ENCODE measurements at regions not wholly inside any gene's neighbourhood (a gene's known extent, or its start where the extent isn't known, plus 50 kb on each side); places are given as distances from the start of the nearest gene placed in this dataset.
A peak's percentile ranks its signal among the peaks of the same experiment; 100 is the strongest.

DNA sequence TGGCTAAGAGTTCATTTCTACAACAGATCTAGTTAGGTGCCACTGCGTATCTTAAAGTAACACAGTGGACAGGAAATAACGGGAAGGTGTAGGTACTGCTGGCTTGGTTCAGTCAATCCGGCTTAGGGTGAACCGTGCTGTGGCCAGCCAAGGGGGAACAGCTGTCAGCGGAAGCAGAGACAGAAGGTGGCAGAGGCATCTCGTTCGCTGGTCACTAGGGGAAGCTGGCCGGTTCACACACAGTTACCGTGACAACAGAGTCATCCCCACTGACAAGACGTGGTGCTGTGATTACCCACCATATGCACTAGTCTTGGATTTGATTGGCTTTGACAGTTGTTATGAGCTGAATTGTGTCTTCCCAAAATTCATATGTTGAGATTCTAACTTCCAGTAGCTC is 58.8 kb upstream of the HDAC4 start:
- no peaks in the 10 kb centered on the region for H3K36me3 Mint-ChIP-seq (ENCODE audit: low read depth)
- intact Hi-C loops (cut with micrococcal nuclease): no loop called here
- no peak overlapping the region for H3K4me3 Mint-ChIP-seq
- peak overlapping the region; percentile 5 for H3K27ac Mint-ChIP-seq
- H3K9me3 Mint-ChIP-seq: no peaks in the 10 kb centered on the region
- H3K27me3 Mint-ChIP-seq: peaks cover 24% of the 10 kb centered on the region
- H3K4me1 Mint-ChIP-seq (ENCODE audit: low read depth): peaks cover 29% of the 10 kb centered on the region

DNA sequence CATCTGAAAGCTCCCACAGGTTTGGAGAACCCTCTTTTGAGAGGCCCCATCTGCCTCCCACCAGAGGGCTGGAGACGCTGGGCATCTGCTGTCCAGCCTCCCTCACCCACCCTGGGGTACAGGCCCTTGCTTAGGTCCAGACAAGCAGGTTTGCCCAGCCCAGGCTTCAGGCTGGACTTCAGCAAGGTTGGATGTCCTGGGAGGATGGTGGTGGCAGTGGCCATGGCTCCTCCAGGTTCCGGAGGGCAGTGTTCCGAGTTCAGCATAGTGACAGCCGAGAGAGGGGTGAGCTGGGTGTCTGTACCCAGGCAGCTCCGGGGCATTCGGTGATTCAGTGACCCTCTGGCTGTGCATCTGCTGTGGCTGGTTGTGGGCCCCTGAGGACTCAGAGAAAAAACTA is 58.2 kb upstream of the HDAC4 start:
- Mint-ChIP-seq H3K36me3 (ENCODE audit: low read depth) (no peaks in the 10 kb centered on the region), H3K4me1 (ENCODE audit: low read depth) (peaks cover 23% of the 10 kb centered on the region), H3K9me3 (peaks cover 3% of the 10 kb centered on the region), H3K27ac (no peak overlapping the region), H3K27me3 (peaks cover 24% of the 10 kb centered on the region), H3K4me3 (no peak overlapping the region)
- intact Hi-C loops (cut with micrococcal nuclease): no loop called here

DNA sequence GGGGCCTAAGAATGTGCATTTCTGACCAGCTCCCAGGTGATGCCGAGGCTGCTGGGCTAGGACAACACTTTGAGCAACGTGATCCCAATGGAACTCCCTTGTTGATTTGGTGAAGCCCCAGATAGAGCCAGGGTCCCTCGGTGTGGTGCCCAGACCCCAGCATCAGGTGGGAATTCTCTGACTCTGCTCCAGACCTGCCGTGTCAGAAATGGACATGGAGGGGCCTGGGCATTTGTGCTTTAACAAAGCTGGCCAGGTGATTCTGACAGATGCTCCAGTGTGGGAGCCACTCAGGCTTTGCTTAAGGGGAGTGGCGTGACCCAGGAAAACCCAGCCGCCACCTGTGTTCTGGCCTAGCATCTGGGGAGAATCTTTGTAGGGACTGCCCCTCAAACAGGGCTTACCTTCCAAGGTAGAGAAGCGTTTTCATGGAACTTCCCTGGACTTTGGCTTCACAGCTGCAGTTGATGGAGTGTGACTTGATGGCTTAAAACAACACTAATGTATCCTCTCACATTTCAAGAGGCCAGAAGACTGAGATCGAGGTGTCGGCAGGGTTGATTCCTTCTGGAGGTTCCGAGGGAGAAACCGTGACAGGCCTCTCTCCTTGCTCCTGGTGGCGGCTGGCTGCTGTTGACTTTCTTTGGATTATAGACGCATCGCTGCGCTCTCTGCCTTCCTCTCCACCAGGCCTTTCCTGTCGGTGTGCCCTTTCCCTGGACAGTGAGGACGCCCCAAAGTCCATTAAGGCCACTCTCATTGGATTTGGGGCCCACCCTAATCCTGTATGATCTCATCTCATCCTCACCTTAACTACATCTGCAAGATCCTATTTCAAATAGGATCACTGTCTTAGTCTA is 57.0 kb upstream of the HDAC4 start:
- intact Hi-C loops (cut with micrococcal nuclease): no loop called here
- Mint-ChIP-seq H3K27ac (no peak overlapping the region), H3K27me3 (peaks cover 29% of the 10 kb centered on the region), H3K36me3 (ENCODE audit: low read depth) (no peaks in the 10 kb centered on the region), H3K4me3 (no peak overlapping the region), H3K9me3 (peaks cover 9% of the 10 kb centered on the region), H3K4me1 (ENCODE audit: low read depth) (peaks cover 11% of the 10 kb centered on the region)

GRCh38 chr2:239456940-239457339 is 56.1 kb upstream of the HDAC4 start:
- H3K27me3 Mint-ChIP-seq: peaks cover 29% of the 10 kb centered on the region

GRCh38 chr2:239455436-239456203 is 54.8 kb upstream of the HDAC4 start:
- H3K36me3 Mint-ChIP-seq (ENCODE audit: low read depth): no peaks in the 10 kb centered on the region
- peaks cover 33% of the 10 kb centered on the region for H3K27me3 Mint-ChIP-seq
- intact Hi-C loops (cut with micrococcal nuclease): no loop called here
- H3K4me1 Mint-ChIP-seq (ENCODE audit: low read depth): peaks cover 9% of the 10 kb centered on the region
- H3K27ac Mint-ChIP-seq: no peak overlapping the region
- no peak overlapping the region for H3K4me3 Mint-ChIP-seq
- peaks cover 19% of the 10 kb centered on the region for H3K9me3 Mint-ChIP-seq

More at GRCh38 chr2:239456940-239457339, 56.1 kb upstream of the HDAC4 start:
- Mint-ChIP-seq H3K27ac (no peak overlapping the region), H3K36me3 (ENCODE audit: low read depth) (no peaks in the 10 kb centered on the region), H3K4me1 (ENCODE audit: low read depth) (peaks cover 9% of the 10 kb centered on the region), H3K9me3 (peaks cover 13% of the 10 kb centered on the region), H3K4me3 (no peak overlapping the region)
- intact Hi-C loops (cut with micrococcal nuclease): no loop called here

DNA sequence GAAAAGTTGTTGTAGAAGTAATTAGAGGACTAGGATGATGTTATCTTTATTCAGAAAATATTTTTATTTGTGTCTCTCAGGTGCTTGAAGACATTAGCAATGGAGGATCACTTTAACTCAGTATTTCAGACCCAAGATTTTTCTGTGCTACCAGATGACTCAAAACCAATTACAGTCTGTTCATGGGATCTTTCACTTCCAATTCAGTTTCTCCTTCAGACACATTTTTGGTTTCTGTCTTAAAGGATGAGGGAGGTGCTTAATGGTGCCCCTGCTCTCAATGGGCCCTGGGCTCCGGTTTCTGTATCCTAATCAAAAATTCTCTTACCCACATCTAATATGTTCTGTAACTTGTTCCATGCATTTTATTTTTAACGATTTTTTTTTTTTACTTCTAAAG is 53.7 kb upstream of the HDAC4 start:
- H3K4me3 Mint-ChIP-seq: no peak overlapping the region
- no peaks in the 10 kb centered on the region for H3K36me3 Mint-ChIP-seq (ENCODE audit: low read depth)
- H3K4me1 Mint-ChIP-seq (ENCODE audit: low read depth): peaks cover 9% of the 10 kb centered on the region
- H3K27ac Mint-ChIP-seq: no peak overlapping the region
- H3K27me3 Mint-ChIP-seq: peaks cover 31% of the 10 kb centered on the region
- peaks cover 19% of the 10 kb centered on the region for H3K9me3 Mint-ChIP-seq
- intact Hi-C loops (cut with micrococcal nuclease): no loop called here

Data from dendritic cell treated with granulocyte-macrophage colony-stimulating factor and Interleukin-4, amounts not matched to agents 40 ng/mL and 50 ng/mL, for 4 days (primary cell).